DND-41 (cell line): ENCODE measurements at regions not wholly inside any gene's neighbourhood (a gene's known extent, or its start where the extent isn't known, plus 50 kb on each side); places are given as distances from the start of the nearest gene placed in this dataset.

ENCODE experiments used
- ATAC-seq: fragments of 200-7000 bp; cut with Tn5 transposase; 3 replicates; pipeline ENCODE4 v1.9.1; 2021; ENCODE audit warnings: low read depth; ENCODE audit not compliant: insufficient read depth
- DNase-seq: peaks from one replicate; pipeline ENCODE4 v3.0.0-alpha.2; 2020
- H2AFZ ChIP-seq: 2 replicates; pipeline ENCODE4 v1.6.0; 2012; ENCODE audit warnings: low read depth, low read length
- H3K27ac ChIP-seq: 2 replicates; pipeline ENCODE4 v1.5.1; 2012; ENCODE audit warnings: low read length, inconsistent platforms
- H3K27me3 ChIP-seq: fragments of 200-600 bp; sonication (generic); 2 replicates; pipeline ENCODE4 v1.6.0; 2012; ENCODE audit warnings: low read length, mild to moderate bottlenecking, inconsistent platforms; ENCODE audit not compliant: insufficient read depth, poor library complexity
- H3K36me3 ChIP-seq: 2 replicates; pipeline ENCODE4 v1.5.1; 2012; ENCODE audit warnings: low read length, inconsistent platforms; ENCODE audit not compliant: insufficient read depth
- H3K4me1 ChIP-seq: 2 replicates; pipeline ENCODE4 v1.5.1; 2012; ENCODE audit warnings: mild to moderate bottlenecking, low read length; ENCODE audit not compliant: insufficient read depth
- H3K4me2 ChIP-seq: 2 replicates; pipeline ENCODE4 v1.6.0; 2012; ENCODE audit warnings: mild to moderate bottlenecking, moderate library complexity, low read length, inconsistent platforms; ENCODE audit not compliant: insufficient read depth
- H3K4me3 ChIP-seq, 2 experiments: fragments of 200-600 bp in 1 of 2; shearing (Covaris generic) in 1 of 2; 2 replicates each; pipeline ENCODE4 v1.5.1; 2012 to 2016; ENCODE audit warnings: inconsistent platforms in 2 of 2, low read length in 2 of 2, mild to moderate bottlenecking in 2 of 2, low read depth in 1 of 2, moderate library complexity in 1 of 2
- H3K79me2 ChIP-seq: 2 replicates; pipeline ENCODE4 v1.6.0; 2012; ENCODE audit warnings: low read length, inconsistent platforms; ENCODE audit not compliant: insufficient read depth
- H3K9ac ChIP-seq: 2 replicates; pipeline ENCODE4 v1.6.0; 2012; ENCODE audit warnings: low read depth, mild to moderate bottlenecking, inconsistent platforms, low read length, moderate library complexity
- H3K9me3 ChIP-seq: 2 replicates; pipeline ENCODE4 v1.5.1; 2012; ENCODE audit warnings: low read length, moderate library complexity, mild to moderate bottlenecking, inconsistent platforms; ENCODE audit not compliant: insufficient read depth, severe bottlenecking
- H4K20me1 ChIP-seq: 2 replicates; pipeline ENCODE4 v1.6.0; 2012; ENCODE audit warnings: low read length; ENCODE audit not compliant: insufficient read depth
- EZH2 ChIP-seq: IDR thresholded peaks from 3 replicates; pipeline ENCODE4 v1.6.1; 2012; ENCODE audit warnings: borderline replicate concordance, low read depth, mild to moderate bottlenecking, moderate library complexity, low read length, inconsistent platforms; ENCODE audit not compliant: severe bottlenecking
- TF ChIP-seq, protein P1 (sequence below): IDR thresholded peaks from 2 replicates; pipeline ENCODE4 v1.5.1; 2012; ENCODE audit warnings: borderline replicate concordance, low read length, moderate library complexity, mild to moderate bottlenecking; ENCODE audit not compliant: poor library complexity, severe bottlenecking; ENCODE audit errors: extremely low read depth

DNA sequence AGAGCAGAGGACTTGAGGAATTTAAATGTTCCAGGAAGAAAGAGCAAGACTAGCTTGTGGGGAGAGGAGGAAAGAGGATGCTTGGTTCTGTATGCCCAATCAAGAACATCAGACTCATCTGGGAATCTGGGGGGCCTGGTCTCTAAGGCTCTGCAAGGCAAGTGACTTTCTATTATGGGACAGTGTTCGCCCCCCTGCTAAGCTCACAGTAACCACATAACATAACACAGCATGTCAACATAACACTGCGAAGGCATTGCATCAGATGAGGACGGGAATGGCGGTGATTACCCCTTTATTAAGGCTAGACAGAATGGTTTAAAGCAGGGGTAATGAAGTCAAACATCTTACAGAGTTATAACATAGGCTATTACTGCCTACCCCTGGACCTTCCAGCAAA is 176.6 kb upstream of the IRX6 start:
- no peak for TF ChIP-seq EZH2
- TF ChIP-seq, protein P1, sequence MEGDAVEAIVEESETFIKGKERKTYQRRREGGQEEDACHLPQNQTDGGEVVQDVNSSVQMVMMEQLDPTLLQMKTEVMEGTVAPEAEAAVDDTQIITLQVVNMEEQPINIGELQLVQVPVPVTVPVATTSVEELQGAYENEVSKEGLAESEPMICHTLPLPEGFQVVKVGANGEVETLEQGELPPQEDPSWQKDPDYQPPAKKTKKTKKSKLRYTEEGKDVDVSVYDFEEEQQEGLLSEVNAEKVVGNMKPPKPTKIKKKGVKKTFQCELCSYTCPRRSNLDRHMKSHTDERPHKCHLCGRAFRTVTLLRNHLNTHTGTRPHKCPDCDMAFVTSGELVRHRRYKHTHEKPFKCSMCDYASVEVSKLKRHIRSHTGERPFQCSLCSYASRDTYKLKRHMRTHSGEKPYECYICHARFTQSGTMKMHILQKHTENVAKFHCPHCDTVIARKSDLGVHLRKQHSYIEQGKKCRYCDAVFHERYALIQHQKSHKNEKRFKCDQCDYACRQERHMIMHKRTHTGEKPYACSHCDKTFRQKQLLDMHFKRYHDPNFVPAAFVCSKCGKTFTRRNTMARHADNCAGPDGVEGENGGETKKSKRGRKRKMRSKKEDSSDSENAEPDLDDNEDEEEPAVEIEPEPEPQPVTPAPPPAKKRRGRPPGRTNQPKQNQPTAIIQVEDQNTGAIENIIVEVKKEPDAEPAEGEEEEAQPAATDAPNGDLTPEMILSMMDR, result no peak
- H3K4me3 ChIP-seq, result no peak overlapping the region
- no peaks in the 10 kb centered on the region for H3K79me2 ChIP-seq
- DNase-seq (peak; percentile 53), ATAC-seq (peak; percentile 63)
- no peak overlapping the region; the same call in 1 of the 2 replicates for H3K9ac ChIP-seq
- H3K4me2 ChIP-seq, result peak overlapping the region; percentile 45; the same call in 1 of the 2 replicates
- H2AFZ ChIP-seq, result peak overlapping the region; percentile 34
- H3K9me3 ChIP-seq, result peaks cover 2% of the 10 kb centered on the region
- H3K27ac ChIP-seq, result peak overlapping the region; percentile 77
- H3K36me3 ChIP-seq, result no peaks in the 10 kb centered on the region
- no peaks in the 10 kb centered on the region for H3K27me3 ChIP-seq
- no peaks in the 10 kb centered on the region for H4K20me1 ChIP-seq
- peaks cover 44% of the 10 kb centered on the region for H3K4me1 ChIP-seq

DNA sequence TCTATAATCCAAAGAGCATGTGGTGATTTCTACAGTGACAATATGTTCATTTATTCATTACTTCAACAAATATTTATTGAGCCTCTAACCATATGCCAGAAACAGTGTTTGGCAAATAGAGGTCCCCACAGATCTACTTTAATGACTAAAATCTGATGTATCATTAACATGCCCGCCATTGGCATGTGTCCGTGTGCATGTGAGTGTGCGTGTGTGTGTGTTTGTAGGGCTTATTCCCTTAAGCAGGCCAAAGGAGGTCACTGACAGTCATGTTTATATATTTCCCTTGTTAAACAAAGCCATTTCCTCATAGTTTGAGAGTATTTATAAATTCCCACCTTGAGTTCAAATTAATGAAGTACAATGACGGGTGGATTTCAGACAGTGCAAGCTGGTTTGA is 174.4 kb upstream of the IRX6 start:
- no peaks in the 10 kb centered on the region for H4K20me1 ChIP-seq
- ATAC-seq (no peak), DNase-seq (no peak)
- TF ChIP-seq EZH2, result no peak
- TF ChIP-seq, protein P1, result no peak
- H3K36me3 ChIP-seq, result no peaks in the 10 kb centered on the region
- no peaks in the 10 kb centered on the region for H3K79me2 ChIP-seq
- no peak overlapping the region for H3K4me3 ChIP-seq
- H3K4me1 ChIP-seq, result peaks cover 44% of the 10 kb centered on the region
- no peaks in the 10 kb centered on the region for H3K27me3 ChIP-seq
- no peak overlapping the region for H3K9ac ChIP-seq
- no peak overlapping the region for H3K27ac ChIP-seq
- H2AFZ ChIP-seq, result no peak overlapping the region
- H3K4me2 ChIP-seq, result no peak overlapping the region
- peaks cover 2% of the 10 kb centered on the region for H3K9me3 ChIP-seq

DNA sequence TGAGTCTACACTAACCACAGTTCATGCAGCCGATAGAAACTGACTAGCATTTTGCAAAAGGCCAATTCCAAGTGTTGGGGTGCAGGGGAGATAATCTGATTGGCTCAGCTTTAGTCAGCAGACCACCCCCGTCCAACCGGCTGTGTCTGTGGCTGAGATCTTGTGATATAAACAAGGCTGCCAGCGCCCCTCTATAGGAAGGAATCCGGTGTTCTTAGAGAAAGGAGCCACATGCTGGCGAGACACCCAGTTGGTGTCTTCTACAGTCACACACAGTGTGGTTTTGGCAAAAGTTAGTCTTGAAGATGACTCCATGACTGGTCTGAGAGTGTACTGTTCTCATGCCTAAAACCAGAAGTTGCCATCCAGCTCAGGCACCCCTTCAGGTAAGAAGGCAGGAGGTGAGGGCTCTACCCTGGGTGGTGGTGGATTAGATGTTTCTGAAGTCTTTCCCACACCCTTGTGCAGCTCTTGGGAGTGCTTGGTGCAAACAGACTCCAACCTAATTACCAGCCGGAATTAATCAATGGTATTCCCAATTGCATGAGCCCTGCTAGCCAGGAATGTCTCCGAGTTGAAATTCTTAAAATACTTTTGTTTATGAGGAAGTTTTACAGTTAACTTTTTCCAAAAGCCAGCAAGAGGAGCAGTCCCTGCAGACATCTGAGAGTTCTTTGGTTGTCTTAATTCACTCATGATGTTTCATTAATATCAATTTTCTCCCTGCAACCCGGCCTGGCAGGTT is 172.3 kb upstream of the IRX6 start:
- ATAC-seq, result no peak
- H2AFZ ChIP-seq, result no peak overlapping the region

More for the DNA sequence above, 172.3 kb upstream of the IRX6 start:
- Histone ChIP-seq H3K79me2 (no peaks in the 10 kb centered on the region), H3K27me3 (no peaks in the 10 kb centered on the region), H3K4me2 (no peak overlapping the region), H3K27ac (no peak overlapping the region), H3K4me1 (peaks cover 27% of the 10 kb centered on the region), H3K9ac (no peak overlapping the region), H3K4me3 (no peak overlapping the region), H3K36me3 (no peaks in the 10 kb centered on the region), H3K9me3 (peaks cover 2% of the 10 kb centered on the region), H4K20me1 (no peaks in the 10 kb centered on the region)
- TF ChIP-seq, protein P1, result no peak
- TF ChIP-seq EZH2, result no peak
- peak; percentile 15 for DNase-seq
